TTC549 (cell line): ENCODE measurements at regions not wholly inside any gene's neighbourhood (a gene's known extent, or its start where the extent isn't known, plus 50 kb on each side); places are given as distances from the start of the nearest gene placed in this dataset.

Source experiments
- FAIRE-seq: peaks from 2 replicates; lab custom pipeline; 2012; peaks lifted over from hg19 to GRCh38; lab: Jason Lieb, UNC

DNA sequence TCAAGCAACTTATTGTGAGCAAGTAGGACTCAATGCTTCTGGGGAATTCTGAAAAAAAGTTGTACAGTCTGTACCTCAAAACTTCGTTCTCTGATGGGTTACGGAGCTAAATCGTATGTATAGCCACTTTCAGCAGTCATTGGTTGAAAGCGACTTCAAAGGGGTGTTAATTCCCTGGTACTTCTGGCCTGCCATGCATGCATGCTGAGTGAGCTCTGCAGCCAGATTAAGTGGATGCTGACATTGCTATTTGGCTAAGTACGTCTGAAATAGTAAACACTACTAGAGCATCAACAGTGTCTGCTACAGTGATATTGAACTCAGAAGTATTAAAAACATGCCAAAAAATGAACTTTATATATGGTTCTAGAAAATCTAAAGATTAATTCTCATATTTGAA, 1183.1 kb upstream of the PCDH20 start:
- FAIRE-seq = no peak

DNA sequence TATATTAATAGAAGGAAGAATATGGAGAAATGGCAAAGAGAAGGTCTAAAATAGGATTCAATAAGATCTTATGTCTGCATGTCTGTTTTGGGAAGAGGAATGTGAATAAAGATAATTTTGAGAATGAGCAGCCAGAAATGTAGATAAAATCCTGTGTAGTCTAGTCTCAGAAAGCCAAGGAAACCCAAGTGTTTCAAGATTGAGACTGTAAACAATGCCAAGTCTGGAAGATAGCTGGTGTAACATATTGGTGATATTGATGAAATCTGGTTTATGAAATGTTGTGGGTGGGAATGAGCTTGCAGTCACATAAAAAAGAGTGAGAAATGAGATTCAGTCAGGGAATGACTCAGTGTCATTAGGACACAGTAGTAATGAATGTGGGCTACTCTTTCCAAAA, 1180.3 kb upstream of the PCDH20 start:
- FAIRE-seq = no peak

DNA sequence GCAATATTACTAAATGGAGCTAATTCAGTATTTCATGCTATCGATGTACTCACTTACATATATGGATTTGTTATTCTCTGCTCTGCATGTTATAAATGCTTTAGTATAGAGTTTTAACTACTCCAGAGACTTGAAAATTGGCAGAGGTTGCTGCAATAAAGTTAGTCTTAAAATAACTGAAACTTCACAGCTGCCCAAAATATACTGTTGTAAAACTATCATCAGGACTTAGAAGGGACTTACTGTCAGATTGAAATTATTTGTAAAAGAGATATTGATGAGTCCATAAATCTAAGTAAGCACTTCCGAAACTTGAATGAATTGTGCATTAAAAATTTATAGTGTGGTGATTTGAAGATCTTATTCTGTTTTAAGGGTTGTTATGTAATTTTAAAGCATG, 1178.2 kb upstream of the PCDH20 start:
- FAIRE-seq = no peak

DNA sequence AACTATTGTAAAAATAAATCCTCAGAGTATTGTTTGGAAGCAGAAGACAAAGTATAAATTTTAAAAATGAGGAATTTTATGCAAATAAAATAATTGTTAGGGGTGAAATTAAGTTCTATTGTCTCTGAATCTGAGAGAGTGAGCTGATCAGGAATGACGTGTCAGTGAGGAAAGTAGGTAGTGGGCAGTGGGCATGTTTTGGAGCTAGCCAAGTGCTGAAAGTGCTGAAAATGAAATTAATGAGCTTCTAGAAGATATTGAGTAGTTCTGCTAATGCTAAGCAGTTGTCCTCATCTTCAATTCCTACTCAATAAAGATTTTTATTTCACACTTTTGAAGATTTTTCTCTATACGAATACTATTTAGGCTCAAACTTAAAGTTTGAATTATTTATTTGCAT, 1167.8 kb upstream of the PCDH20 start:
- FAIRE-seq = no peak

DNA sequence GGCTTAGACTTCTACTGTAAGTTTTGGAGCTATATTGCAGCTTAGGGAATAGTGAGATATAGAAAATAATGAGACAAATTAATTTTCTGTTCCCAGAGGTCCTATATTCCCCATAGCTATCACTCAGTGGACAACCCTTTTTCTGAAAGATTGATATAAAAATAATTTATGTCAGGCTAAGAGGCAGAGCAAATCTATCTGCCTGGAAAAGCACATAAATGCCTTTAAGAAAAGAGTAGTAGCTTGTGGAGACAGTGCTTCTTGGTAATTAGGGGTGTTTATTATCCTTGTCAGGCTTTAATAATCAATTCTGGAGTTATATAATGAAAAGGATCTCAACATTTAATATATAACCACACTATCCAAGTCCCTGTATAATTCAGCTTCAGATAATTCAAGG, 1162.8 kb upstream of the PCDH20 start:
- FAIRE-seq = no peak

DNA sequence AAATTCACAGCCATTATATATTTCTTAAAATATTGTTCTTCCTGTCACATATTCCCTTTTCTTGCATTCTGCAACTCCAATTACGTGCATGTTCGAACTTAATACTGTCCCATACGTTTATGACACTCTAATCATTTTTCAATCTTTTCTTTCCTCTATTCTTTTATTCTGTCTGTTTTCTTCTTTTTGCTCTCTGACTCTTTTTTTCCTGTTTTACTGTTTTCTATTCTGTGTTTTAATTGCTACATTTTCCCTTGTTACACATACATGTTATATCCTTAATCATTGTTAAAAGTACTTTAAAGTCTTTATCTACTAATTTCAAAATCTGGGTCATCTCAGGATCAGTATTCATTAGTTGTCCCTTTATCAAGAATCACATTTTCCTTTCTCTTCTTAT, 1149.1 kb upstream of the PCDH20 start:
- no peak for FAIRE-seq

DNA sequence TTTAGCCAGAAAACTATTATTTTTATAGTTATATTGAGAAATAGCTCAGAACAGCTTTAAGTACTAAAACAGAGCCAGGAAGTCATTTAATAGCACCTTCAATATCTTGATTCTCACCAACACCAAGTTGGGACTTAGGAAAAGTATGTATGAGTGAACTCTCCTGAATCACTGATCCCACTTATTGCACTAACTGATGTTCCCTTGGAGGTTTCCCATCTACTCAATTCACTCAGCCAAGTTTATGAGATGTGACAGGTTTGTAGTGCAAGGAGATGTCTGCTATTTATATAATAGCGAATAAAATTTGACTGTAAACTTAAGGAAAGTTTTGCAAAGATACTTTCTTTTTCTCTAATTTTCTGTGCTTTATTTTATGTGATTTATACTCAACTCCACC, 1147.6 kb upstream of the PCDH20 start:
- no peak for FAIRE-seq

DNA sequence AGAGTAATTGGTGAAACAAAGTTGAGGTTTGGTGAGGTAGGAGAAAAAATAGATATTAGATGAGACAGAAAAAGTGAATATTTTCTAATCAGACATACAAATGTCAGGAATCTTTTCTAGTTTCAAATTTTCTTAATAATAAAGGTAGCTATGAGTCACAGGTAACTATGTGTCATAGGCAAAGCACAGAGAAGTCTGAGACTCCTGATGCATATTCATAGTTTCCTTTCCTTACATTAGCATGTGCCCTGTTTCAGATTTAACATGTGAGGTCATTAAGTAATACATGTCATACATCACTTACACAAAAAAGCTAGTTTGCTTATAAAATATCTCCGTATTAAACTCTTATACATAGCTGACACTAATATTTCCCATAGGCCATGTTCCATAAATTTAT, 1141.3 kb upstream of the PCDH20 start:
- FAIRE-seq = no peak

DNA sequence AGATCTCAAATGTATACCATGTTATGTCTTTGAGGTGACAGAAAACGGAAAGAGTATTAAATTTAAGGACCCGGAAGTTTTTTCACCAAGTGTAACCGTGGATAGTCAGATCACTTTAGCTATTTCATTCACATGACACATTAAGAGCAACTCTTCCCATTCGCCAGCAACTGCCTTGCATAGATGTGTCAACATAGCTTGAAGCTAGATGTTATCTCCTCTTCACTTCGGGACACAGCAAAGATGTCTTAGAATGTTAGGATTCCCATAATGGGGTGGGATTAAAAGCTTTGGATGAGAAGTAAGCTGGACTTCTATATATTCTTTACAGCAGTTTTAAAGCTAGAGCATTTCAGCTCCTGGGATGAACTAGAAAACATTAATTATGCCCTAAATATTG, 1135.9 kb upstream of the PCDH20 start:
- no peak for FAIRE-seq

DNA sequence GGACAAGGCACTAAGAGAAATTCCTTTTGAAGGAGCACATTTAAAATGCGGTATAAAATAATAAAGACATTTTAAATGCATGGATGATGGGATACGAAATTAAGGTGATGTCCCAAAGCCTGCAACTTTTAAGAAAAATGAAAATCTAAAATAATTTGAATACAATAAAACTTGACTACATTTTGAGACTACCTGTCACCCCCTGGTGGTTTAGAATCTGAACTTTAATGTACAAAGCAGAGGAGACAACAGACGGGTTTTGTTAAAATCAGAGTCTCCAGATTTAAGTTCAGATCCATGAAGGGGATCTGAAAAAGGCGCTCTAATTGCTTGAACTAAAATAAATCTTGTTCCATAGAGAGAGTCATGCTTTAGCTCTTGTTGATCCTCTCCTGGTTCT, 1129.3 kb upstream of the PCDH20 start:
- FAIRE-seq = no peak

DNA sequence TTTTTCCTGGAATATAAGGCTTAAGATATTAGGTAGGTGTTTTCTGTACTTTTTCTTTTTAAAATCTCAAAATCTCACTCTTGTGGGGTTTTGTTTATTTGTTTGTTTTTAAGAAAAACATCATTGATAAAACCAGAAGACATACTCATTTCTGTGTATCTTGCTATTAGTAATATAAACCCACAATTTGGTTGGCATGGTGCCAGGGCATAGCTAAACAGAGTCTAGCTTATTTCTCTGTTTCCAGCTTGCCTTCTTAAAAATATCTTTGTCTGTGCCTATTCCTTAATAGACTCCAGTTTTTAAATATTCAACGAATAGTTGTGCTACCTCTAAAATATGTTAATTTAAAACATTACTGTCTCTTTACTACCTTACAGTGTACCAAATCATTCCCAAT, 1121.9 kb upstream of the PCDH20 start:
- no peak for FAIRE-seq

DNA sequence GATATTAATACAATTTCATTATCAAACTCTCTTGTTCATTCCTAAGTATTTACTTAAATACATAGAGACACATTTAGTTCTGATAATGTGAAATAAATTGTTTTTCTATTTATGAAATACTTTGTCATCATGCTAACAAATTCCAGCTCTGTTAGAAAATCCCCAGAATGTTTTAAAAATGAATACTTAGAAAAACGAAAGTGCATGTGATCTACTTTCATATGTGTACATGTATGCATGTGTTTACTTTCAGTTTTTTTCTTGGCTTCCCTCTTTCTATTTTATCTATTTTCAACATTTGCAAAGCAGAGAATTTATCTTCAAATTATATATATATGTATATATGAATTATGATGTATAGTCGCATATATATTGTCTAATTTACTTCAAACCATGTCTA, 1110.0 kb upstream of the PCDH20 start:
- FAIRE-seq = no peak

DNA sequence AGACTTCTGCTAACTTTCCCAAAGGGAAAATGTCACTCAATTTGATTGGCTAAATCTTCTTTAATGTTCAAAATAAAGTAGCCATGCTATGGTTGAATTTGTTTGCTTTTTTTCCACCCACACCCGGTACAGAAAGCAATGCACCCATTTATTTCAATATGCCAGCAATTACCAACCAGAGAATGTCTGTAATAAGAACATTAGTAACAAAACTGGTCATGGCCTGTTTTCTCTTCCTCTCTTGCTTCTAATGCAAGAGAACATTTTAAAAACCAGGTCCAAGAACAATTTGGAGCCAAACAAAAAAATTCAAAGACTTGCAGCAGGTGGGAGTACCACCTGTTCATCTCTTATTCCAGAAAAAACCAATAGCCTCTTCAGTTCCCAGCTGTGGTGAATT, 1108.8 kb upstream of the PCDH20 start:
- FAIRE-seq = no peak

DNA sequence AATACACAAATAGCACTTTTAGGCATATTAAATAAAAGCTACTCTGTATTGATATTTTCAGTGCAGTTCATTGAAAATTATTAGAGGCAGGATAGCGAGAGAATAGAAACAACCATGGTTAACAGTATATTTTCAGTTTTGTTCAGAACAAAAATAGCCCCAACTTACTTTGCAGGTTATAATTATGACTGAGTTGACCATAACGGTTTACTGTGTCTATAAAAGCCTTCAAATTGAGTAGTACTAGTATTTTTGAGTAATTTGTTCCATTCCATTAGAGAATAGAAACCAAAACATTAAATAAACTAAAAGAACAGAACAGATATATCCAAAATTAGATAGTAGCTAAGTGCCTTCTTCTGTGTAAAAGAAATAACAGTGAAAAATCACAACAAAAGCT, 1108.4 kb upstream of the PCDH20 start:
- no peak for FAIRE-seq

DNA sequence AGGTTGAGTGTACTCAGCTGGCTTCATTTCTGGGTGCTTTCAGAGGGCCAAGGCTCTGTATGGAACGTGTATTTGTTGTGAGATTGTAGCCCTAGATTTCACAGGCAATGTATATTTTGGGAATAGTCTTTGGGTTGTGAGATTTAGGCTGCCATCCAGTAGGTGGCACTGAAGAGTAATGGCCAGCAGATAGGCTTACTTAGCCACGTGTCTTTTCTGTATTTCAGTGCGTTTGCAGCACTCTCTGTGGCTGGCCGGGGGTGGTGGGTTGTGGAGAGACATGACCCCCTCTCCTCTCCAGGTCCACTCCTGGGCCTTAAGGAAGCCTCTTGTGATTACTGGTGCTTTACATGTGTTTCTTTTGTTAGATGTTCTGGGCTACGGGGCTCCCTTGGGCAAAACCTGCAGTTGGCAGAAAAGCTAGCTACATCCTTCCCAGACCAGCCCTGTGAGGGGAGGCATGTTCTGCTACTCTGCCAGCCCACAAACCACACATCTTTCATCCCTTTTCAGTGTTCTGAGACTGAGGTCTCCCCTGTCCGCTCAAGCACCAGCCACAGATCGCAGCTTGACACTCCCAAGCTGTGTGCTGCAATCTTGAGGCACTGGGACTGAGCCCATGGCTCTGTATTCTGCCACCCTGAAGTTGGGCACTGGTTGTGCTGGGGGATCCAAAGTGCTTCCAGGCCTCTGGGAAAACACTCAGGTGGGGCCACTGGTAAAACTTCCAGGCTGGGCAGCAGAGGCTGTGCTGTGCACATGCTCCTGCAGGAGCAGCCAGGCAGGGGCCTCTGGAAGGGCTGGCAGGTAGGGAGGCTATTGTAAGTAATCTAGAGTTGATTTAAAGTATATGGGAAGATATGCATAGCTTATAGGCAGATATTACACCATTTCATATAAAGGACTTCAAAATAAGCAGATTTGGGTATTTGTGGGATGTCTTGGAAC, 1096.8 kb upstream of the PCDH20 start:
- FAIRE-seq = no peak

DNA sequence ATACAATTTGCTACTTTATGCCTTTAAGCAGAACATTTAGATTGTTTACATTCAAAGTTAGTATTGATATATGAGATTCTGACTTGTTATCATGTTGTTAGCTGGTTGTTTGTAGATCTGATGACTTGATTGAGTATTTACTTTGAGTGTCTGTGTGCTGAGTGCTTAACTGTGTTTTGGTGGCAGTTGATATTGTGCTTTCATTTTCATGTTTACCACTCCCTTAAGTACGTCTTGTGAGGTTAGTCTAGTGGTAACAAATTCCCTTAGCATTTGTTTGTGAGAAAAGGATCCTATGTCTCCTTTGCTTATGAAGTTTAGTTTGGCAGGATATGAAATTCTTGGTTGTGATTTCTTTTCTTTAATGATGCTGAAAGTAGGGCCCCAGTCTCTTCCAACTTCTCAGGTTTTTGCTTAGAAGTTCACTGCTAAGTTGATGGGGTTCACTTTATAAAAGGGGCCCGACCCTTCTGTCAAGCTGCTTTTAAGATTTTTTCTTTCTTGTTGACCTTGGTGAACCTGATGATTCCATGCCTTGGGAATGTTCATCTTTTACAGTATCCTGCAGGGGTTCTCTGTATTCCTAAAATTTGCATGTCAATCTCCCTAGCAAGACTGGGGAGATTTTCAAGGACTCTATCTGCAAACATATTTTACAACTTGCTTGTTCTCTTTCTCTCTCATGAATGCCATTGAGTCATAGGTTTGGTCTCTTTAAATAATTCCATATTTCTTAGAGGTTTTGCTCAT, 1095.4 kb upstream of the PCDH20 start:
- no peak for FAIRE-seq

DNA sequence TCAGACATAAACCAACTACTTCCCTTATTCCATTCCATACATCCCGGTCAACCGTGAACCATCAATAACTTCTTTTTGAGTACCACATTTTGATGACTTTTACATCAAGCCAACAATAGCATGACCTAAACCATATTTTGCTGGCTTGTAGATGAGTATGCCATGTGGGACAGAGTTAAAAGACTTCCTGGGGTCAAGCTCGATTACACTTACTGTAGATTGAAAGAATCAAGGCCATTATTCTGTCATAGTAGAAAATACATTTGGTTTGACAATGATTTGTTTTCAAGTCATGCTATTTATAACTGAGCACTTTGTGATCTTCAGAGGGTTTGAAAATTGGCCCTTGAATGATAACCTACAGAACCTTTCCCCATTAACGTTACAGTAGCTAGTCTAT, 1086.9 kb upstream of the PCDH20 start:
- FAIRE-seq = no peak

DNA sequence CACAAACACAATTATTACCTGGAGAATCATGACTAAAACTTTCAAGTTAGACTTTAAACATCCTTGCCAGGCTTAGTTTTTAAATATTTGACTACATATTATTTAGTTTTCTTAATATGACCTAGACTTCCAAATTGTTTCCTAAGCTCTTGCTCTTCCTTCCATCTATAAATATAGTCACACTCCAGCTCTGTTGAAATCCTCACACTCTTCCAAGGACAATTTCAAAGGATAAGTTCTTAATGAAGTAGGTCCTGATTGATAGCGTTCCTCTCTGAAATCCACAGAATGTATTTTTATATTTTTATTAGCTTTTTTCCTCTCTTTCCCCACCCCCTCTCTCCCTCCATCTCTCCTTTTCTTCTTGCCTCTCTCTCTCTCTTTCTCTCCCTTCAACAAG, 1074.1 kb upstream of the PCDH20 start:
- no peak for FAIRE-seq

DNA sequence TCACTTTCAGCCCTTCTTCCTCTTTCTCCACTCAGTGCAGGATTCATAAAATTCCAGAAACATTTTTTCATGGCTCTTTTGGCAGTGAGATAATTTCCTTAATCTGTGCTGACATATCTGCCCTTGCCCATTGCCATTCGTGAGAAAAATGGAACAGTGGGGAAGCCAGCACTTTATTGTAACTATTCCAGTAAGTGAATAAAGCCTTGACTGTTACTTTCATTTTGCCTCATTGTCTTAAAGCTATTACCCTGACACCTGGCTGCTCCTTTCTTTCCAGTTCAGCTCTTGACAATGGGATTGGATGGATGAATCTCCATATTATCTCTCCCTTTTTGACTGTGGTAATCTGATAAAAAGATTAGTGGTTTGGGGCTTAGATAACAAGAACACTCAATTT, 1068.1 kb upstream of the PCDH20 start:
- FAIRE-seq = no peak

DNA sequence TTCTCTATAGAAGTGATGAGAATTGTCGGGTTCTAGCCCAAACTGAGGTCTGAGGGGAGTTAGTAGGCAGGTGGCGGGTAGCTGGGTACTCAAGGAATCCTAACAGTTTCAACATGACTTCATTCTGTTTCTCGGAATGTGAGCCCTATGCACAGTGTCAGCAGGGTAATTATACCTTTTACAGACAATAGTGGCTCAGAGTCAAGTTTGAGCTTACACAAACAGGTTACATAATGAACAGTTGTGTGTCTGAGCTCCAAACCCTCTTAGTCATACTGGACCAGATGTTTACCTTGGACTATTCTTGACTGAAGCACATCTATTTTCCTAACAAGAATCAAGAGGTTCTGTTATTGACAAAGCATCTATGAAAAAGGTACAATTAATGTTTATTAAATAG, 1066.7 kb upstream of the PCDH20 start:
- FAIRE-seq = no peak

DNA sequence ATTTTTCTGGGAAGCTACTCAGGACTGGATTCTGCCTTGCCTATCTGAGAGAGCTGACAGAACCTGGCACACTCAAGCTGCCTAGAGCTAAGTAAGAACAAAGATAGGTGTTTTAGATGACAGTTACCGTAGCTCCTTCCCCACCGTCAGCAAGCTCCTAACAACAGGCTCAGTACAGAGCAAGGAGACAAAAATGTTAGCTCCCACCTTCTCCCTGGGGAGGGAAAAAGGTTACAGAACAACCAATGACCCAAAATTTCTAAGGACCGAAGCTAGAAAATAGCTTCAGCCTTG, 1058.2 kb upstream of the PCDH20 start:
- no peak for FAIRE-seq

DNA sequence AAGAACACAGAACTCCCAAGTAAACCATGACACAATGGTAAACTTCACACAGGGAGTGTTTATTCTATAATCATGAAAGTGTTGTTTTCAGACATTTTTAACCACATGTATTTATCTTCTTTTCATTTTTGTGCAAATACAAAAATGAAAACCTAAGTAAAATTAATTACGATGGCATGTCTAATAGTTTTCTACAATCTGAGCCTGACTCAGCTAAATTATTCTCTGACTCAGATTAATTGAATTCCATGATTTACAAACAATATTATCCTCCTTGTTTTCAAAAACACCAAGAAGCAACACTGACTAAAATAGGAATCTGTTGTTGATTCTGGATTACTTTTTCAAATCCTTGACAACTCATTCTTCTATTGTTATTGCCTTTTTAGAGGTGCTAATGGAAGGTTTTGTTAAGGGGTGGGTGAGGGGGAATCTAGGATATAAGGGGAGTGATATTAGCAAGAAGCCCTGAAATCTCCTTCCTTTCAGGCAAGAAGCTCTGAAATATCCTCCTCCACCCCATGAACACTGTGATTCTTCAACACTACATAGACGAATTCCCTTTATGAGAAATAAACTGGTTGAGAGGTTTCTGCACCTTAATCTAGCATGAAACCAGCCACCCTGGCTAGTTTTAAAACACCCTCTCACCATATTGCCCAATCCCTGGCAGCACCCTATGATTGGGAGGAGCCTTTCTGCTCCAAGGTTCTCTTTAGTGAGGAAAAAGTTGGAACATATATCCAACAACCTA, 1057.7 kb upstream of the PCDH20 start:
- FAIRE-seq = no peak

DNA sequence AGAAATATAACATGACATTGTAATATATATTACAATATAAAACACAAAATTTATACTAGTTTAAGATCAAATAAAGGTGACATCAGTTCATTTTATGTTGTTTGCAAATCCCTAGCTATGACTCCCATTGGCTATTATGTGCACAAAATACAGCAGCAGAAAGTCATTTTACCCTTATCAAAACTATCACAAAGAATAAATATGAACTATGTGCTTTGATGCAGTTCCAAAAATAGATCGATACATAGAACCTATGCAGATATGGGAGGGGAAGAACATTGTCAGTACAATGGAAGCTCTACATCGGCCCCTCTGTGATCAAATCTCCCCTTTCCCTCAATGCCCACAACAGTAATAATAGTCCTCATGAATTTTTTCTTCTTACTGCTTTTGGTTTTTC, 1038.1 kb upstream of the PCDH20 start:
- FAIRE-seq = no peak
